Adrenal gland (tissue), 5 donors: ENCODE measurements at regions not wholly inside any gene's neighbourhood (a gene's known extent, or its start where the extent isn't known, plus 50 kb on each side); places are given as distances from the start of the nearest gene placed in this dataset.

Source experiments
- CTCF ChIP-seq, 6 experiments: fragments of 450-650 bp in 4 of 6; fragments of 200-600 bp in 2 of 6; sonication (generic) in 1 of 6; IDR thresholded peaks; 1 replicate in 5 of 6; 2 replicates in 1 of 6; pipeline versions ENCODE4 v1.5.1 to v1.8.0; 2016 to 2021; ENCODE audit warnings: antibody characterized with exemption in 6 of 6, mild to moderate bottlenecking in 2 of 6, moderate library complexity in 1 of 6
- POLR2A ChIP-seq, 2 donors: fragments of 450-650 bp; IDR thresholded peaks; one replicate each; pipeline ENCODE4 v1.6.1; 2017; ENCODE audit warnings: antibody characterized with exemption in 2 of 2, mild to moderate bottlenecking in 2 of 2, moderate library complexity in 1 of 2
- donor health status: DM: no; HTN: no; CAD: no.

- TF ChIP-seq CTCF (IDR thresholded peaks at IDR 0.05) (no peak), POLR2A (IDR thresholded peaks at IDR 0.05) (no peak)
Observed at GRCh38 chr5:109553846-109554245, 135.9 kb upstream of the MAN2A1 start.
